Esophagus muscularis mucosa (tissue), 4 donors: ENCODE measurements at regions not wholly inside any gene's neighbourhood (a gene's known extent, or its start where the extent isn't known, plus 50 kb on each side); places are given as distances from the start of the nearest gene placed in this dataset.

ENCODE experiments used
- CTCF ChIP-seq, 3 experiments: fragments of 200-600 bp in 2 of 3; fragments of 450-650 bp in 1 of 3; sonication (generic) in 2 of 3; IDR thresholded peaks; one replicate each; pipeline ENCODE4 v1.5.1; 2017 to 2019; ENCODE audit warnings: antibody characterized with exemption in 3 of 3, mild to moderate bottlenecking in 2 of 3, moderate library complexity in 1 of 3
- EP300 ChIP-seq: sonication (generic); formaldehyde crosslinking; IDR thresholded peaks from one replicate; pipeline ENCODE4 v1.6.1; 2017; ENCODE audit warnings: antibody characterized with exemption
- POLR2A ChIP-seq: fragments of 450-650 bp; IDR thresholded peaks from one replicate; pipeline ENCODE4 v1.6.1; 2017; ENCODE audit warnings: antibody characterized with exemption, moderate library complexity, mild to moderate bottlenecking, low read depth
- POLR2AphosphoS5 ChIP-seq, 2 donors: sonication (generic); formaldehyde crosslinking; IDR thresholded peaks; one replicate each; pipeline ENCODE4 v1.6.1; 2017; ENCODE audit warnings: antibody characterized with exemption in 2 of 2

GRCh38 chr5:61916621-61917620, 389.1 kb upstream of the KIF2A start:
- no peak for TF ChIP-seq CTCF (IDR thresholded peaks at IDR 0.05)
- TF ChIP-seq EP300 = no peak
- TF ChIP-seq POLR2A = no peak
- TF ChIP-seq POLR2AphosphoS5 (IDR thresholded peaks at IDR 0.05) = no peak
